ENCODE measurements at regions not wholly inside any gene's neighbourhood (a gene's known extent, or its start where the extent isn't known, plus 50 kb on each side); places are given as distances from the start of the nearest gene placed in this dataset.

DNA sequence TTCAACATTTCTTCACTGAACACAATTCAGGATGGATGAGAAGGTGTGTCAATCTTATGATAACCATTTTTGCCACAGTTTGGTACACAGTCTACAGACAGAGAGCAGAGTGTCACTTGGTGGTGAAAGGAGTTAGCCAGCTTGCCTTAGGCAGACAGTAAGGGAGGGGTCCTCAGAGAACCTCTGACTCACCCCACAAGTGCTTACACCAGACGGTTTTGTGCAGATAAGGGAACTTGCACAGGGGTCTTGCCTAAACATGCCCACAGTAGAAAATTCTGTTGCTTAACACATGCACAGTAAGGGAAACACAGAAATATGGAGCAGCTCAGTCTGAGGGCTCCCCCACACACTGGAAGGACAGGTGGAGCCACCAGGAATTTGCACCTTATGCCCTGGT lies 204.5 kb upstream of the CDH8 start:
- no peak for DNase-seq

GRCh38 chr16:62225675-62226074 lies 189.4 kb upstream of the CDH8 start:
- DNase-seq: peak; percentile 80 to 81

- DNase-seq: no peak
These were observed 188.5 kb upstream of the CDH8 start for GRCh38 chr16:62224646-62225209.

DNA sequence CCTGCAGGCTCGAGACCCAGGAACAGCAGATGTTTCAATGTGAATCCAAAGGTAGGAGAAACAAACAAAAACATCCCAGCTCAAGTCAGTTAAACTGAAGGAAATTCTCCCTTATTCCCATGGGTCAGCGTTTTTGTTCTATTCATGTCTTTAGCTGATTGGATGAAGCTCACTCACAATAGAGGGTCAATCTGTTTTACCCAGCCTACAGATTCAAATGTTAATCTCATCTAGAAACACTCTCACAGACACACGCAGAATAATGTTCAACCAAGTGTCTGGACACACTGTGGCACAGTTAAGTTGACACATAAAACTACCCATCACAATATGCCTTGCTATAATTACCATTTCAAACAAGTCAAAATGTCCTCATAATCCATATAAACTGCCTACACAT lies 180.6 kb upstream of the CDH8 start:
- no peak for DNase-seq

- DNase-seq: no peak
These were observed 177.5 kb upstream of the CDH8 start for GRCh38 chr16:62213763-62214162.

- DNase-seq: no peak
These were observed 172.7 kb upstream of the CDH8 start for GRCh38 chr16:62208934-62209333.

DNA sequence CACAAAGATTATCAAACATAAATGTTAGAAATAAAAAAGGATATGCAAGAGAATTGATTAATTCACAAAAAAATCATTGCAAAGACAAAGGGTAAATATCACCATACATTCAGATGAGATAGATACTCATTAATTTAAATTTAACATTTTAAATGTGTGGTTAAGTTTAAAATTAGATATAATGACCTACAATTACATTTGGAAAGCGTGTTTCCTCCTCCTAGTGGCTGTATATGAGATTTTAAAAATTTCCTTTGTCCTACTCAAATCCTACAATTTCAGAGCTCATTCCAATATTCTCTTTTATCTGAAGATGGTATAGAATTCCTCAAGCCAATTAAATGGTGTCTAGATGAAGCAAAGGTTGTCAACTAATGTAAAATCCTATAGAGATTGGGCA lies 169.2 kb upstream of the CDH8 start:
- DNase-seq: no peak

GRCh38 chr16:62201911-62202310 lies 165.7 kb upstream of the CDH8 start:
- no peak for DNase-seq

GRCh38 chr16:62194828-62195227 lies 158.6 kb upstream of the CDH8 start:
- DNase-seq: peak; percentile 11 to 13

GRCh38 chr16:62190426-62190825 lies 154.2 kb upstream of the CDH8 start:
- DNase-seq: peak in 1 of 2 experiments; percentile 24

- DNase-seq: no peak
These were observed 141.3 kb upstream of the CDH8 start for GRCh38 chr16:62177351-62178203.

DNA sequence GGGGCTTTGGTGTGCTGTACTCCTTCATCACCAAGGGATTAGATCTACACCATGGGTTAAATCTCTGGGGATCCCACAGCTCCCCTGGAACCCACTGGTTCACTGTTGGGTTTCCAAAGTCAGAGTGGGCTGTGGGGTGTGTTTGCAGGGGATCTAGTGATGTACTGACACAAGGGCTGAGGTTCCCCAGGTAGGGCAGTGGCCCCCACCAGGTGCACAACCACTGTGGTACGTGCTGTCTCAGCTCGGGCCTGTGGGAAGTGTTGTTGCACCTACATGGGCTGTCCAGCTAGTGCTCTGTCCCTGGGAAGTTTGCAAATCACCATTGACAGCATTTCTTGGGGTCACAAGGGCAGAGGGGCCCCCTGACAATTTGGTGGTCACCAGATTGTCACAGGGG lies 134.4 kb upstream of the CDH8 start:
- DNase-seq: no peak

- no peak for DNase-seq
These were observed 131.3 kb upstream of the CDH8 start for GRCh38 chr16:62167551-62167950.

DNA sequence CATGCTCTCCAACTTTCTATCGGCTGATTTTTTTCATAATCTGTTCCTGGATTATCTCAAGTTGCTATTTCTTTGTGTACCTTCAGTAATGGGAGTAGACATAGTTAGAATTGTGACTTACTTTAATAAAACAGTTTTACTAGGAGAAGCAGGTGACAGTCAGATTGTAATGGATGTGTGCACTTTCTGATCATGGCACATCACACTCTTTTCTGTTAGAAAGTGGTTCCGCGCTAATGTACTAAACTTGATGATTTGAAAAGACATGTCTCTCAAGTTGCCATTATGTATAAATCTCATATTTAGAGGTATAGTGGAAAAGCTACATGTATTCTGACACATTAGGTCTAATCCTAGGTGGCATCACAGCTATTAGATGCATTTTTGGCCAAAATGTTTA lies 121.3 kb upstream of the CDH8 start:
- DNase-seq: no peak

DNA sequence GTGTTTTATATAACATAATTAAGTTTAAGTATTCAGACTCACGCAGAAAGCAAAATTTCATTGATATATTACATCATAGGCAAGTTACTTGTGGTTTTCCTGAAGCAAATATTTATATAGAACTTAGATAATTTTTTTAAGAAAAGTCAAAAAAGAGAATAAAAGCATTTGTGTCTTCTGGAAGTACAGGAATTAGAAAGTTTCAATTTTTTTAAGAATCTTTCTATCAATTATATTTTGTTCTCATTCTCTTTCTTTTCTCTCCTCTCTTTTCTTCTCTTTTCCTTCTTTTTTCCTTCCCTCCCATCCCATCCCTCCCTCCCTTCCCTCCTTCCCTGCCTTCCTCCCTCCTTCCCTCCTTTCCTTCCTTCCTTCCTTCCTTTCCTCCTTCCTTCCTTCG lies 120.7 kb upstream of the CDH8 start:
- DNase-seq: no peak

GRCh38 chr16:62149631-62150030 lies 113.4 kb upstream of the CDH8 start:
- no peak for DNase-seq

GRCh38 chr16:62137996-62138395 lies 101.8 kb upstream of the CDH8 start:
- DNase-seq: no peak

GRCh38 chr16:62135911-62136310 lies 99.7 kb upstream of the CDH8 start:
- no peak for DNase-seq

DNA sequence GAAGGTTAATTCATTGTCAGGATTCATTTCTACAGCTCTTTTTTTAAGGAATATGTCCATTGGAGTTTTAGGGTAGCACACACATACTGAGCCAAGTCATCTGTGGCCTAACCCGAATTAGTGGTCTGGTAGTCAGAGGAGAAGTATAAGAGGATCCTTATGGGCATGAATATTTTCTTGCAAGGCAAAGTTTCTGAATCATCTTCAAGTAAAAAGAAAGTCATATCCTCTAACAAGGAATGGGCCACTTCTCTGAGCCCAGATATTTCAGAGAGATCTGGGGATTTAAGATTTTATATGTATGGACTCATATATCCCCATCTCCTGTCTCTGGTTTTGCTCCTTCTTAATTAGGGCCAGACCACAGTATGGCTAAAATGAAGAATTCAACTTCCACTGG lies 99.2 kb upstream of the CDH8 start:
- DNase-seq: no peak

DNA sequence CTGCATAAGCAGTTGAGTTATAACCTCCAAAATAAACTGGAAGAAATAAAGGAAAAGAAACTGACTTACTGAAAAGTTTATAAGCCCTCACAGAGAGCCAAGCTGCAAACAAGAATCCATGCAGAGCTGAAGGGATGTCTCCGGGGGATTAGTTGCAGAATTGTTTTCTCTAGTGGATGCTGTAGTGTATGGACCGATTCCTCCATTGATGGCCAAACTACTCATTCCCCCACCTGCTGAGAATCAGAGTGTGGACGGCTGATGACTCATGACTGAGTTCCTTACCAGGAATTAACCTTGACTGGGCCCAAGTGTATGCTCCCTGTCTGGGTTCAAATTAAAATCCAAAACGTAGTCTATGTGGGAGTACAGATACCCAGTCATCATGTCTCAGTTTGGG lies 93.9 kb upstream of the CDH8 start:
- no peak for DNase-seq

GRCh38 chr16:62105244-62105643 lies 69.0 kb upstream of the CDH8 start:
- DNase-seq: no peak

DNA sequence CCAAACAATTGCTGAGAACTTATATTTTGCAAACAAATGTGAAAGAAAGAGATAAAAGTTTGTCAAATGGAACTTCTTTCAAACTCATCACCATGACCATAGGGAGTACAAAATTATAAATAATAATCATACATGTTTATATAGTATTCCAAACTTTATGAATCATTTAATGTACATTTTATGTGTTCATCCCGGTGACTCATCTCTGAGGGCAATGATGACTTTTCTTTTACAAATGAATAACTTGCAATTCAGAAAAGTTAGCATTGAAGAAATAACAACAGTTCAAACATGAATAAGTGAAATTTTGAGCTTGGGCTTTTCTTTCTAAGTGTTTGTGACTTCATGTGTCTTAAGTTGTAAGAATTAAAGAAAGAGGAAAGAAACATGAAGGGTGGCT lies 66.3 kb upstream of the CDH8 start:
- no peak for DNase-seq

DNA sequence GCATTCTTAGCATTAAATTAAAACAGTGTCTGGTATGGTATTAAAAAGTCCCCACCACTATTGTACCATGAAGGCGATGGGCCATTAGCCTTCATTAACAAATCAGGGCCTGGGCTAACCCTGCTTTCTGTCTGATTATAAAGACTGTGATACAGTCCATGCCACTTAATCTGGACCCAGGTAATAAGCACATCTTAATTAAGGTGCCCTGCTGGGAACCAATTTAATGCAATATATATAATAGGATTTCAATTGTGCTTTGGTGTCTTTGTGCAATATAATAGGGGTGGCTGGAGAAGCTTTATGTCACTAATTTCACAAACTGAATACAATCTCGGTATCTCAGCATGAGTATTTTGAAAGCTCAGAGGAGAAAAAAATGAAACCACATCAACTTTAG lies 64.4 kb upstream of the CDH8 start:
- no peak for DNase-seq

DNA sequence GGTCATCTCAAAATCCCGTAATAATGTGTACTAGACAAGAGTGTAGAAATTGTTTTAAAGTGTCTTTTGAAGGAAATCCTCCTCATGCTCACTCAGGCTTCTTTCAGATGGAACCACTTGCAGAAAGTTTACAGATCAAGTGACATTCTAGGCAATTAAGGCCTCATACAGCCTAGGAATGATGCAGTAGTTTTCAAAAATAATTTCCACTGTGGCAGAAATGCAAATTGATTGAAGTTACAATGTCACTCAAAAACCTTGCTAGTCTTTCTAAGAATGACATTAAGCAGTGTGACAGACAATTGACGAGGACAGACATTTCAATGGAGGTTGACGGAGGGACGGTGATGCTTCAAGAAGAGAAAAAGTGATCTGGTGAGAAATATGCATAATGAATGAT lies 53.5 kb upstream of the CDH8 start:
- DNase-seq: no peak
